ENCODE measurements at regions not wholly inside any gene's neighbourhood (a gene's known extent, or its start where the extent isn't known, plus 50 kb on each side); places are given as distances from the start of the nearest gene placed in this dataset.
A peak's percentile ranks its signal among the peaks of the same experiment; 100 is the strongest.

GRCh38 chr7:116380025-116380424 lies 119.5 kb upstream of the CAV2 start:
- intact Hi-C loops (cut with DNase I): no loop called here
- Histone ChIP-seq H3K27ac (peak overlapping the region; percentile 19 to 66), H3K36me3 (no peaks in the 10 kb centered on the region), H3K4me1 (peaks cover 0 to 5% of the 10 kb centered on the region in 2 donors), H3K4me3 (peak overlapping the region in 1 of 2 donors; percentile 11), H3K27me3 (no peaks in the 10 kb centered on the region), H3K9me3 (no peaks in the 10 kb centered on the region)
- TF ChIP-seq, protein P1, sequence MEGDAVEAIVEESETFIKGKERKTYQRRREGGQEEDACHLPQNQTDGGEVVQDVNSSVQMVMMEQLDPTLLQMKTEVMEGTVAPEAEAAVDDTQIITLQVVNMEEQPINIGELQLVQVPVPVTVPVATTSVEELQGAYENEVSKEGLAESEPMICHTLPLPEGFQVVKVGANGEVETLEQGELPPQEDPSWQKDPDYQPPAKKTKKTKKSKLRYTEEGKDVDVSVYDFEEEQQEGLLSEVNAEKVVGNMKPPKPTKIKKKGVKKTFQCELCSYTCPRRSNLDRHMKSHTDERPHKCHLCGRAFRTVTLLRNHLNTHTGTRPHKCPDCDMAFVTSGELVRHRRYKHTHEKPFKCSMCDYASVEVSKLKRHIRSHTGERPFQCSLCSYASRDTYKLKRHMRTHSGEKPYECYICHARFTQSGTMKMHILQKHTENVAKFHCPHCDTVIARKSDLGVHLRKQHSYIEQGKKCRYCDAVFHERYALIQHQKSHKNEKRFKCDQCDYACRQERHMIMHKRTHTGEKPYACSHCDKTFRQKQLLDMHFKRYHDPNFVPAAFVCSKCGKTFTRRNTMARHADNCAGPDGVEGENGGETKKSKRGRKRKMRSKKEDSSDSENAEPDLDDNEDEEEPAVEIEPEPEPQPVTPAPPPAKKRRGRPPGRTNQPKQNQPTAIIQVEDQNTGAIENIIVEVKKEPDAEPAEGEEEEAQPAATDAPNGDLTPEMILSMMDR (IDR thresholded peaks at IDR 0.05): no peak
- no peak for DNase-seq (ENCODE audit: low spot score in 2 of 2)

DNA sequence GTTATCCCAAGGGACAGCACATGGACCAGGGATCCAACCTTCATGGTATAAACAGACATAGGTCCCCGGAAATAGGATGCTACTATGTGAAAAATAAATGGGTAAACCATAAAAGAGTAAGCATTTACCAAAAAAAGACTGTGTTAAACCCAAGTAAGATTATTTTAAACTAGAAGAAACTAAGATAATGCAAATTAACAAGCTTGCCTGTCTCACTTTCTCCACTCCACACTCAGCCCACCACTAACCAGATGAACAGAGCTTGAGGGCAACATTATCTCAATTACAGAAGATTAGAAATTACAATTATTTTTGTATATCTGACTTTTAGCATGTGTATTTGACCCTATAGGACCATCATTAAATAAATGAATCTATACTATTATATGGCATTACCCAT lies 117.2 kb upstream of the CAV2 start:
- Histone ChIP-seq H3K27ac (no peak overlapping the region), H3K36me3 (no peaks in the 10 kb centered on the region), H3K27me3 (no peaks in the 10 kb centered on the region), H3K9me3 (no peaks in the 10 kb centered on the region), H3K4me1 (peaks cover 0 to 5% of the 10 kb centered on the region in 2 donors), H3K4me3 (no peak overlapping the region)
- intact Hi-C loops (cut with DNase I): no loop called here
- TF ChIP-seq, protein P1 (IDR thresholded peaks at IDR 0.05): no peak
- DNase-seq (ENCODE audit: low spot score in 2 of 2): no peak

- Histone ChIP-seq H3K9me3 (no peaks in the 10 kb centered on the region), H3K4me1 (peaks cover 0 to 5% of the 10 kb centered on the region in 2 donors), H3K27ac (no peak overlapping the region), H3K4me3 (no peak overlapping the region), H3K27me3 (no peaks in the 10 kb centered on the region), H3K36me3 (no peaks in the 10 kb centered on the region)
- TF ChIP-seq, protein P1 (IDR thresholded peaks at IDR 0.05): no peak
- intact Hi-C loops (cut with DNase I): no loop called here
- no peak for DNase-seq (ENCODE audit: low spot score in 2 of 2)
These were observed 114.5 kb upstream of the CAV2 start for GRCh38 chr7:116384936-116385635.

- no peaks in the 10 kb centered on the region for H3K4me1 ChIP-seq
- H3K9me3 ChIP-seq: no peaks in the 10 kb centered on the region
- TF ChIP-seq, protein P1 (IDR thresholded peaks at IDR 0.05): no peak
- H3K27ac ChIP-seq: no peak overlapping the region
- intact Hi-C loops (cut with DNase I): no loop called here
- no peaks in the 10 kb centered on the region for H3K36me3 ChIP-seq
- H3K4me3 ChIP-seq: no peak overlapping the region
- no peak for DNase-seq (ENCODE audit: low spot score in 2 of 2)
- no peaks in the 10 kb centered on the region for H3K27me3 ChIP-seq
These were observed 112.9 kb upstream of the CAV2 start for GRCh38 chr7:116386674-116387073.

DNA sequence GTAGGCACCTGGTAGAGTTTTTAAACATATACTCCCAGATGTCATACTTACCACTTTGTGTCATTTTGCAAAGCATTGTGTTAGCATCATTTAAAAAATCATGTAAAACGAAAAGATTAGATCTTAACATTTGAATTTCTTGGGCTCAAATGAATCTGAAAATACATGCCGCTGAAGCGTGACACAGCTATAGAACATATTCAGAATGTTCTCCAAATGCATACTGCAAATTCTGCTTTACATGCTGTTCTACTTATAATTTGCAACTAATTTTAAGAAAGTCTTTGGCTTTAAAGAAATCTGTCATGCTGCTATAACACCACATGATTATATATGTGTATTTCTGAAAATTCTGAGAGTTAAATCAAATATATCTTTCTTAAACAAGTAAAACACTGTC lies 109.2 kb upstream of the CAV2 start:
- intact Hi-C loops (cut with DNase I): no loop called here
- no peak overlapping the region for H3K4me3 ChIP-seq
- no peak for DNase-seq (ENCODE audit: low spot score in 2 of 2)

More for the DNA sequence above, 109.2 kb upstream of the CAV2 start:
- Histone ChIP-seq H3K27me3 (no peaks in the 10 kb centered on the region), H3K27ac (no peak overlapping the region), H3K36me3 (no peaks in the 10 kb centered on the region), H3K9me3 (no peaks in the 10 kb centered on the region), H3K4me1 (peaks cover 0 to 13% of the 10 kb centered on the region in 2 donors)
- TF ChIP-seq, protein P1 (IDR thresholded peaks at IDR 0.05): no peak
